ENCODE measurements at regions not wholly inside any gene's neighbourhood (a gene's known extent, or its start where the extent isn't known, plus 50 kb on each side); places are given as distances from the start of the nearest gene placed in this dataset.

GRCh38 chr19:28475525-28475924 is 737.4 kb downstream of the UQCRFS1 start:
- H3K27me3 ChIP-seq (ENCODE audit: insufficient read depth, low read length) = no peaks in the 10 kb centered on the region
- TF ChIP-seq CTCF (IDR thresholded peaks at IDR 0.05; ENCODE audit: extremely low read depth, low read depth, low read length) = no peak
- no peak for DNase-seq (ENCODE audit: insufficient read length, low spot score, missing footprints)

GRCh38 chr19:28472843-28473242 is 740.1 kb downstream of the UQCRFS1 start:
- H3K27ac ChIP-seq (ENCODE audit: low read depth, low read length) = no peak overlapping the region
- no peak overlapping the region for H2AFZ ChIP-seq (ENCODE audit: low read length)
- no peaks in the 10 kb centered on the region for H3K36me3 ChIP-seq (ENCODE audit: insufficient read depth, low read length)
- no peak overlapping the region for H3K4me3 ChIP-seq (ENCODE audit: insufficient read depth, low read length)
- TF ChIP-seq CTCF (IDR thresholded peaks at IDR 0.05; ENCODE audit: extremely low read depth, low read depth, low read length) = no peak
- peaks cover 8% of the 10 kb centered on the region for H3K4me1 ChIP-seq (ENCODE audit: insufficient read depth, low read length)
- no peaks in the 10 kb centered on the region for H3K79me2 ChIP-seq (ENCODE audit: insufficient read depth, low read length)
- DNase-seq (ENCODE audit: insufficient read length, low spot score, missing footprints) = no peak
- no peaks in the 10 kb centered on the region for H3K27me3 ChIP-seq (ENCODE audit: insufficient read depth, low read length)
- H3K4me2 ChIP-seq (ENCODE audit: insufficient read depth, low read length) = no peak overlapping the region
- H3K9me3 ChIP-seq (ENCODE audit: low read depth, low read length) = peaks cover 3% of the 10 kb centered on the region
- H4K20me1 ChIP-seq (ENCODE audit: insufficient read depth, low read length) = no peaks in the 10 kb centered on the region

More at GRCh38 chr19:28475525-28475924, 737.4 kb downstream of the UQCRFS1 start:
- no peaks in the 10 kb centered on the region for H3K36me3 ChIP-seq (ENCODE audit: insufficient read depth, low read length)
- no peak overlapping the region for H3K4me2 ChIP-seq (ENCODE audit: insufficient read depth, low read length)
- no peak overlapping the region for H3K4me3 ChIP-seq (ENCODE audit: insufficient read depth, low read length)
- no peak overlapping the region for H3K27ac ChIP-seq (ENCODE audit: low read depth, low read length)
- no peaks in the 10 kb centered on the region for H3K4me1 ChIP-seq (ENCODE audit: insufficient read depth, low read length)
- H4K20me1 ChIP-seq (ENCODE audit: insufficient read depth, low read length) = no peaks in the 10 kb centered on the region
- H2AFZ ChIP-seq (ENCODE audit: low read length) = no peak overlapping the region
- peaks cover 3% of the 10 kb centered on the region for H3K9me3 ChIP-seq (ENCODE audit: low read depth, low read length)
- no peaks in the 10 kb centered on the region for H3K79me2 ChIP-seq (ENCODE audit: insufficient read depth, low read length)

GRCh38 chr19:28471731-28472510 is 741.0 kb downstream of the UQCRFS1 start:
- Histone ChIP-seq H3K4me1 (ENCODE audit: insufficient read depth, low read length) (peaks cover 8% of the 10 kb centered on the region), H3K27ac (ENCODE audit: low read depth, low read length) (no peak overlapping the region), H3K9me3 (ENCODE audit: low read depth, low read length) (peaks cover 3% of the 10 kb centered on the region), H3K4me3 (ENCODE audit: insufficient read depth, low read length) (no peak overlapping the region), H4K20me1 (ENCODE audit: insufficient read depth, low read length) (no peaks in the 10 kb centered on the region), H3K79me2 (ENCODE audit: insufficient read depth, low read length) (no peaks in the 10 kb centered on the region), H3K27me3 (ENCODE audit: insufficient read depth, low read length) (no peaks in the 10 kb centered on the region), H2AFZ (ENCODE audit: low read length) (no peak overlapping the region), H3K36me3 (ENCODE audit: insufficient read depth, low read length) (no peaks in the 10 kb centered on the region), H3K4me2 (ENCODE audit: insufficient read depth, low read length) (no peak overlapping the region)
- peak; percentile 66 for DNase-seq (ENCODE audit: insufficient read length, low spot score, missing footprints)
- TF ChIP-seq CTCF (IDR thresholded peaks at IDR 0.05; ENCODE audit: extremely low read depth, low read depth, low read length) = no peak

GRCh38 chr19:28469544-28469943 is 743.4 kb downstream of the UQCRFS1 start:
- Histone ChIP-seq H3K4me3 (ENCODE audit: insufficient read depth, low read length) (no peak overlapping the region), H3K79me2 (ENCODE audit: insufficient read depth, low read length) (no peaks in the 10 kb centered on the region), H3K27me3 (ENCODE audit: insufficient read depth, low read length) (no peaks in the 10 kb centered on the region), H2AFZ (ENCODE audit: low read length) (no peak overlapping the region), H4K20me1 (ENCODE audit: insufficient read depth, low read length) (no peaks in the 10 kb centered on the region), H3K4me2 (ENCODE audit: insufficient read depth, low read length) (no peak overlapping the region), H3K27ac (ENCODE audit: low read depth, low read length) (no peak overlapping the region), H3K4me1 (ENCODE audit: insufficient read depth, low read length) (peaks cover 8% of the 10 kb centered on the region), H3K9me3 (ENCODE audit: low read depth, low read length) (peaks cover 3% of the 10 kb centered on the region), H3K36me3 (ENCODE audit: insufficient read depth, low read length) (no peaks in the 10 kb centered on the region)
- TF ChIP-seq CTCF (IDR thresholded peaks at IDR 0.05; ENCODE audit: extremely low read depth, low read depth, low read length) = no peak
- no peak for DNase-seq (ENCODE audit: insufficient read length, low spot score, missing footprints)

Data from osteoblast (primary cell).